ENCODE measurements at regions not wholly inside any gene's neighbourhood (a gene's known extent, or its start where the extent isn't known, plus 50 kb on each side); places are given as distances from the start of the nearest gene placed in this dataset.

DNA sequence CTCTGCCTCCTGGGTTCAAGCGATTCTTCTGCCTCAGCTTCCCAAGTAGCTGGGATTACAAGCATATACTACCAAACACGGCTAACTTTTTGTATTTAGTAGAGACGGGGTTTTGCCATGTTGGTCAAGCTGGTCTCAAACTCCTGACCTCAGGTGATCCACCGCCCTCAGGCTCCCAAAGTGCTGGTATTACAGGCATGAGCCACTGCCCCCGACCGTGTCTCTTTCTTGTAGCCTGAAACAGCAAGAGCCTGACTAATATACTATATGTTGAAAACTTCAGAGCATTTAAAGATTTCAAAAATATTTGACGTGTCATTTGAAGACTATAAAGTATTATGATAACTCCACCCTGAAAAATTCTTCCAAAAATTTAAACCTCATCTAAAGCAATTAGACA, 71.7 kb upstream of the ZNF648 start:
- no peaks in the 10 kb centered on the region for H3K27me3 ChIP-seq (ENCODE audit: control insufficient read depth in 1 of 2, insufficient read depth in 2 of 2, low read length in 2 of 2)
- ChIA-PET CTCF (ENCODE audit: low intra/inter-chr PET ratio, low total read pairs) (no interaction called here), POLR2A (no interaction called here)
- FAIRE-seq (no peak), ATAC-seq (no peak), DNase-seq (ENCODE audit: low spot score) (no peak)
- H3K4me1 ChIP-seq (ENCODE audit: insufficient read depth, low read length): no peaks in the 10 kb centered on the region
- in situ Hi-C loops (cut with HindIII; ENCODE audit: extremely low pct_ligation_motif_present, low pct_unique_long_range_greater_than_20kb) (no loop called here), intact Hi-C loops (cut with micrococcal nuclease; ENCODE audit: unreplicated experiment) (no loop called here)
- no TSS peak for BruUV-seq (replicated peaks)
- H3K9me3 ChIP-seq (ENCODE audit: low read length): peaks cover 19% of the 10 kb centered on the region
- H4K20me1 ChIP-seq (ENCODE audit: insufficient read depth, low read length): no peaks in the 10 kb centered on the region
- no peak overlapping the region for H3K4me2 ChIP-seq (ENCODE audit: low read depth, low read length)
- no peak overlapping the region for H3K27ac ChIP-seq (ENCODE audit: extremely low read length, insufficient read depth, low read length)
- 40% methylated on average over 7 of the region's 7 CpGs for WGBS (ENCODE audit: low lambda C conversion rate)
- no peak overlapping the region for H3K4me3 ChIP-seq (replicated peaks in 1 of 3; ENCODE audit: insufficient read depth in 1 of 3, low read depth in 2 of 3, low read length in 3 of 3)
- H2AFZ ChIP-seq (ENCODE audit: low read length): no peak overlapping the region
- no peak overlapping the region for H3K9ac ChIP-seq (ENCODE audit: insufficient read depth, low read depth, low read length)
- H3K36me3 ChIP-seq (replicated peaks in 1 of 2; ENCODE audit: control insufficient read depth in 1 of 2, insufficient read depth in 2 of 2, low read length in 2 of 2): no peaks in the 10 kb centered on the region
- TF ChIP-seq ZKSCAN5 (CRISPR knock-in tag; IDR thresholded peaks at IDR 0.05) (no peak), KDM6A (CRISPR knock-in tag; IDR thresholded peaks at IDR 0.05; ENCODE audit: low read depth) (no peak), PHF8 (CRISPR knock-in tag; IDR thresholded peaks at IDR 0.05) (no peak), GABPA (IDR thresholded peaks at IDR 0.05; ENCODE audit: low read depth, low read length) (no peak), GABPA (CRISPR knock-in tag; IDR thresholded peaks at IDR 0.05; ENCODE audit: low read depth) (no peak), ZNF747 (CRISPR knock-in tag; IDR thresholded peaks at IDR 0.05; ENCODE audit: borderline replicate concordance) (no peak), FOXO1 (CRISPR knock-in tag; IDR thresholded peaks at IDR 0.05) (no peak)
- TF ChIP-seq, protein P1, sequence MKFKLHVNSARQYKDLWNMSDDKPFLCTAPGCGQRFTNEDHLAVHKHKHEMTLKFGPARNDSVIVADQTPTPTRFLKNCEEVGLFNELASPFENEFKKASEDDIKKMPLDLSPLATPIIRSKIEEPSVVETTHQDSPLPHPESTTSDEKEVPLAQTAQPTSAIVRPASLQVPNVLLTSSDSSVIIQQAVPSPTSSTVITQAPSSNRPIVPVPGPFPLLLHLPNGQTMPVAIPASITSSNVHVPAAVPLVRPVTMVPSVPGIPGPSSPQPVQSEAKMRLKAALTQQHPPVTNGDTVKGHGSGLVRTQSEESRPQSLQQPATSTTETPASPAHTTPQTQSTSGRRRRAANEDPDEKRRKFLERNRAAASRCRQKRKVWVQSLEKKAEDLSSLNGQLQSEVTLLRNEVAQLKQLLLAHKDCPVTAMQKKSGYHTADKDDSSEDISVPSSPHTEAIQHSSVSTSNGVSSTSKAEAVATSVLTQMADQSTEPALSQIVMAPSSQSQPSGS (CRISPR knock-in tag; IDR thresholded peaks at IDR 0.05): no peak
- TF ChIP-seq, protein P2, sequence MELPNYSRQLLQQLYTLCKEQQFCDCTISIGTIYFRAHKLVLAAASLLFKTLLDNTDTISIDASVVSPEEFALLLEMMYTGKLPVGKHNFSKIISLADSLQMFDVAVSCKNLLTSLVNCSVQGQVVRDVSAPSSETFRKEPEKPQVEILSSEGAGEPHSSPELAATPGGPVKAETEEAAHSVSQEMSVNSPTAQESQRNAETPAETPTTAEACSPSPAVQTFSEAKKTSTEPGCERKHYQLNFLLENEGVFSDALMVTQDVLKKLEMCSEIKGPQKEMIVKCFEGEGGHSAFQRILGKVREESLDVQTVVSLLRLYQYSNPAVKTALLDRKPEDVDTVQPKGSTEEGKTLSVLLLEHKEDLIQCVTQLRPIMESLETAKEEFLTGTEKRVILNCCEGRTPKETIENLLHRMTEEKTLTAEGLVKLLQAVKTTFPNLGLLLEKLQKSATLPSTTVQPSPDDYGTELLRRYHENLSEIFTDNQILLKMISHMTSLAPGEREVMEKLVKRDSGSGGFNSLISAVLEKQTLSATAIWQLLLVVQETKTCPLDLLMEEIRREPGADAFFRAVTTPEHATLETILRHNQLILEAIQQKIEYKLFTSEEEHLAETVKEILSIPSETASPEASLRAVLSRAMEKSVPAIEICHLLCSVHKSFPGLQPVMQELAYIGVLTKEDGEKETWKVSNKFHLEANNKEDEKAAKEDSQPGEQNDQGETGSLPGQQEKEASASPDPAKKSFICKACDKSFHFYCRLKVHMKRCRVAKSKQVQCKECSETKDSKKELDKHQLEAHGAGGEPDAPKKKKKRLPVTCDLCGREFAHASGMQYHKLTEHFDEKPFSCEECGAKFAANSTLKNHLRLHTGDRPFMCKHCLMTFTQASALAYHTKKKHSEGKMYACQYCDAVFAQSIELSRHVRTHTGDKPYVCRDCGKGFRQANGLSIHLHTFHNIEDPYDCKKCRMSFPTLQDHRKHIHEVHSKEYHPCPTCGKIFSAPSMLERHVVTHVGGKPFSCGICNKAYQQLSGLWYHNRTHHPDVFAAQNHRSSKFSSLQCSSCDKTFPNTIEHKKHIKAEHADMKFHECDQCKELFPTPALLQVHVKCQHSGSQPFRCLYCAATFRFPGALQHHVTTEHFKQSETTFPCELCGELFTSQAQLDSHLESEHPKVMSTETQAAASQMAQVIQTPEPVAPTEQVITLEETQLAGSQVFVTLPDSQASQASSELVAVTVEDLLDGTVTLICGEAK (IDR thresholded peaks at IDR 0.05): no peak
- TF ChIP-seq, protein P2 (CRISPR knock-in tag; IDR thresholded peaks at IDR 0.05): no peak
- TF ChIP-seq, protein P3, sequence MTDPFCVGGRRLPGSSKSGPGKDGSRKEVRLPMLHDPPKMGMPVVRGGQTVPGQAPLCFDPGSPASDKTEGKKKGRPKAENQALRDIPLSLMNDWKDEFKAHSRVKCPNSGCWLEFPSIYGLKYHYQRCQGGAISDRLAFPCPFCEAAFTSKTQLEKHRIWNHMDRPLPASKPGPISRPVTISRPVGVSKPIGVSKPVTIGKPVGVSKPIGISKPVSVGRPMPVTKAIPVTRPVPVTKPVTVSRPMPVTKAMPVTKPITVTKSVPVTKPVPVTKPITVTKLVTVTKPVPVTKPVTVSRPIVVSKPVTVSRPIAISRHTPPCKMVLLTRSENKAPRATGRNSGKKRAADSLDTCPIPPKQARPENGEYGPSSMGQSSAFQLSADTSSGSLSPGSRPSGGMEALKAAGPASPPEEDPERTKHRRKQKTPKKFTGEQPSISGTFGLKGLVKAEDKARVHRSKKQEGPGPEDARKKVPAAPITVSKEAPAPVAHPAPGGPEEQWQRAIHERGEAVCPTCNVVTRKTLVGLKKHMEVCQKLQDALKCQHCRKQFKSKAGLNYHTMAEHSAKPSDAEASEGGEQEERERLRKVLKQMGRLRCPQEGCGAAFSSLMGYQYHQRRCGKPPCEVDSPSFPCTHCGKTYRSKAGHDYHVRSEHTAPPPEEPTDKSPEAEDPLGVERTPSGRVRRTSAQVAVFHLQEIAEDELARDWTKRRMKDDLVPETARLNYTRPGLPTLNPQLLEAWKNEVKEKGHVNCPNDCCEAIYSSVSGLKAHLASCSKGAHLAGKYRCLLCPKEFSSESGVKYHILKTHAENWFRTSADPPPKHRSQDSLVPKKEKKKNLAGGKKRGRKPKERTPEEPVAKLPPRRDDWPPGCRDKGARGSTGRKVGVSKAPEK (CRISPR knock-in tag; IDR thresholded peaks at IDR 0.05; ENCODE audit: borderline replicate concordance): no peak
- H3K79me2 ChIP-seq (ENCODE audit: insufficient read depth, low read length): no peaks in the 10 kb centered on the region
